Activated CD8-positive, alpha-beta T cell treated with anti-CD3 and anti-CD28 coated beads for 36 hours (primary cell): ENCODE measurements at regions not wholly inside any gene's neighbourhood (a gene's known extent, or its start where the extent isn't known, plus 50 kb on each side); places are given as distances from the start of the nearest gene placed in this dataset.

Experiments
- ATAC-seq: fragments of 200-7000 bp; cut with Tn5 transposase; one replicate; pipeline ENCODE4 v1.10.0; 2021; ENCODE audit warnings: mild to moderate bottlenecking, moderate library complexity
- CTCF ChIA-PET: fragments of 350-600 bp; sonication (Branson Sonifier 250); formaldehyde crosslinking; loops from one replicate; lab custom pipeline; 2021; ENCODE audit warnings: antibody characterized with exemption; lab: Charles Lee
- POLR2A ChIA-PET: fragments of 350-600 bp; sonication (Branson Sonifier 250); formaldehyde crosslinking; loops from one replicate; lab custom pipeline; 2021; ENCODE audit warnings: antibody characterized with exemption; lab: Charles Lee
- DNase-seq: peaks from one replicate; pipeline ENCODE4 v3.0.0-alpha.2; 2020
- H3K27ac Mint-ChIP-seq: one replicate; pipeline ENCODE4 v1.8.0; 2021; ENCODE audit warnings: mild to moderate bottlenecking, mixed read lengths
- H3K27me3 Mint-ChIP-seq: one replicate; pipeline ENCODE4 v1.8.0; 2021; ENCODE audit warnings: mixed read lengths
- H3K36me3 Mint-ChIP-seq: one replicate; pipeline ENCODE4 v1.8.0; 2021; ENCODE audit warnings: low read depth, mixed read lengths
- H3K4me1 Mint-ChIP-seq: one replicate; pipeline ENCODE4 v1.8.0; 2021; ENCODE audit warnings: low read depth, mixed read lengths
- H3K4me3 Mint-ChIP-seq: one replicate; pipeline ENCODE4 v1.8.0; 2021; ENCODE audit warnings: mild to moderate bottlenecking, moderate library complexity, mixed read lengths
- H3K9me3 Mint-ChIP-seq: one replicate; pipeline ENCODE4 v1.8.0; 2021; ENCODE audit warnings: mixed read lengths
- intact Hi-C: fragments of 100-400 bp; cut with micrococcal nuclease; formaldehyde crosslinking; loops from one replicate; pipeline ENCODE4 v1.10.0; 2022
- TF ChIP-seq, protein P1 (sequence below): fragments of 200-600 bp; IDR thresholded peaks from one replicate; pipeline ENCODE4 v1.8.0; 2022; ENCODE audit warnings: antibody characterized with exemption, mild to moderate bottlenecking

DNA sequence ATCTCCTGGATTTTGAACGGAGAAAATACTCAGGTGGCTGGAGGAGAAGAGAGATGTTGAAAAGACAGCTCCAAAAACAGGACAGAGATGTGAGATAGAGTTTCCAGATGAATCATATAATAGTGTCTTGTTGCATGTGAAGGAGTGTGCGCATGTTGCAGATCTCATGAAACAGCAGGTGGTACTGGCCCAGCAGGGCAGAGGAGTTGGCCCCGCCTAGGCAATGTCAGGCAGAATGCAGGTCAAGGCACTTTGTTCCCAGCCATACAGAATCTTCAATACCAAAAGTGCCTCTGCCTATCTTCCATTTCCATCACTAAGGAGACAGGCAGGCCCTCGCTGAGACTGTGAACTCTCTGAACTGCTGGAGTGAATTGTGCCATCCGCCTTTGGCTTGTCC is 63.9 kb upstream of the FAT1 start:
- no peaks in the 10 kb centered on the region for H3K36me3 Mint-ChIP-seq

DNA sequence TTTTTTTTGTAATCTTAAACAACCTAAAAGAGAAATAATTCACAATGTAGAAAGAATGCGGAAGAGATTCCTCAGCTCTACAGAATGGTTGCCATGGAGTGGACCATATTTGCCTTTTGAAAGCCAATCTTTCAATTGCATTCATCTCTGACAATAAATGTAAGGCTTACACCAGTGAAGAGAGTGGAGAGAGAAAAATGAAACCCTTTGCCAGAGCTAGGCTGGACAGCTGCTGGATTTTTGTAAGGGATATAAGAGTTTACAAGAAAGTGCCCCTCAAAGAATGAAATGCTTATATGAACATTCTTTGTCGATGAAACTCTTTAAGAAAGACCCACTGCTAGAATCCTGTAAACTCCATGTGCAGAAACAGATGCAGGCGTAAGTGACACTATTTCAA is 66.0 kb upstream of the FAT1 start:
- intact Hi-C loops = no loop called here
- H3K9me3 Mint-ChIP-seq = no peaks in the 10 kb centered on the region
- no peak overlapping the region for H3K4me3 Mint-ChIP-seq
- H3K36me3 Mint-ChIP-seq = no peaks in the 10 kb centered on the region
- H3K27me3 Mint-ChIP-seq = no peaks in the 10 kb centered on the region
- no peak overlapping the region for H3K27ac Mint-ChIP-seq
- ATAC-seq (no peak), DNase-seq (no peak)
- TF ChIP-seq, protein P1, sequence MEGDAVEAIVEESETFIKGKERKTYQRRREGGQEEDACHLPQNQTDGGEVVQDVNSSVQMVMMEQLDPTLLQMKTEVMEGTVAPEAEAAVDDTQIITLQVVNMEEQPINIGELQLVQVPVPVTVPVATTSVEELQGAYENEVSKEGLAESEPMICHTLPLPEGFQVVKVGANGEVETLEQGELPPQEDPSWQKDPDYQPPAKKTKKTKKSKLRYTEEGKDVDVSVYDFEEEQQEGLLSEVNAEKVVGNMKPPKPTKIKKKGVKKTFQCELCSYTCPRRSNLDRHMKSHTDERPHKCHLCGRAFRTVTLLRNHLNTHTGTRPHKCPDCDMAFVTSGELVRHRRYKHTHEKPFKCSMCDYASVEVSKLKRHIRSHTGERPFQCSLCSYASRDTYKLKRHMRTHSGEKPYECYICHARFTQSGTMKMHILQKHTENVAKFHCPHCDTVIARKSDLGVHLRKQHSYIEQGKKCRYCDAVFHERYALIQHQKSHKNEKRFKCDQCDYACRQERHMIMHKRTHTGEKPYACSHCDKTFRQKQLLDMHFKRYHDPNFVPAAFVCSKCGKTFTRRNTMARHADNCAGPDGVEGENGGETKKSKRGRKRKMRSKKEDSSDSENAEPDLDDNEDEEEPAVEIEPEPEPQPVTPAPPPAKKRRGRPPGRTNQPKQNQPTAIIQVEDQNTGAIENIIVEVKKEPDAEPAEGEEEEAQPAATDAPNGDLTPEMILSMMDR = no peak
- H3K4me1 Mint-ChIP-seq = no peaks in the 10 kb centered on the region
- CTCF ChIA-PET = no interaction called here
- POLR2A ChIA-PET = no interaction called here

More for the DNA sequence above, 63.9 kb upstream of the FAT1 start:
- no peak for DNase-seq
- Mint-ChIP-seq H3K27ac (no peak overlapping the region), H3K4me1 (no peaks in the 10 kb centered on the region), H3K27me3 (no peaks in the 10 kb centered on the region), H3K4me3 (no peak overlapping the region), H3K9me3 (no peaks in the 10 kb centered on the region)
- CTCF ChIA-PET = no interaction called here
- ATAC-seq = no peak
- TF ChIP-seq, protein P1 = no peak
- intact Hi-C loops = no loop called here
- POLR2A ChIA-PET = no interaction called here

DNA sequence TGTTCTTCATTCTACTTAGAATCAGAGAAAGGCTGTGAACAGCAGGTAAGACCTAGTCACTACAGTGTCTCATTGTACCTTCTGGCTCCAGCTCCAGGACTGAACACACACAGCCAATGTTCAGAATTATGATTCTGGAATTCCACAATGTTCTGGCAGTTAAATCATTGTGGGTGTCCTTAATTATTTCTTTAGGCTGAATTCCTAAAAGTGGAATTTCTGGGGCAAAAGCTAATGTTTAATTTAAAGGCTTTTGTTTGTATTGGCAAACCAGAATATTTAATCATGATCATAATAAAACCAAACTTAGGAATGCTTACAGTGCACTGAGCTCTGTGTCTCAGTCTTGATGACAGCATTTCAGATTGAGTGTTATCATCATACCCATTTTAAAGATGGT is 67.0 kb upstream of the FAT1 start:
- no peak overlapping the region for H3K4me3 Mint-ChIP-seq
- H3K27me3 Mint-ChIP-seq = no peaks in the 10 kb centered on the region
- POLR2A ChIA-PET = no interaction called here
- no peaks in the 10 kb centered on the region for H3K4me1 Mint-ChIP-seq
- H3K27ac Mint-ChIP-seq = no peak overlapping the region
- no peak for DNase-seq
- ATAC-seq = no peak
- no peaks in the 10 kb centered on the region for H3K36me3 Mint-ChIP-seq
- intact Hi-C loops = no loop called here
- H3K9me3 Mint-ChIP-seq = peaks cover 1% of the 10 kb centered on the region
- CTCF ChIA-PET = no interaction called here
- TF ChIP-seq, protein P1 = no peak

DNA sequence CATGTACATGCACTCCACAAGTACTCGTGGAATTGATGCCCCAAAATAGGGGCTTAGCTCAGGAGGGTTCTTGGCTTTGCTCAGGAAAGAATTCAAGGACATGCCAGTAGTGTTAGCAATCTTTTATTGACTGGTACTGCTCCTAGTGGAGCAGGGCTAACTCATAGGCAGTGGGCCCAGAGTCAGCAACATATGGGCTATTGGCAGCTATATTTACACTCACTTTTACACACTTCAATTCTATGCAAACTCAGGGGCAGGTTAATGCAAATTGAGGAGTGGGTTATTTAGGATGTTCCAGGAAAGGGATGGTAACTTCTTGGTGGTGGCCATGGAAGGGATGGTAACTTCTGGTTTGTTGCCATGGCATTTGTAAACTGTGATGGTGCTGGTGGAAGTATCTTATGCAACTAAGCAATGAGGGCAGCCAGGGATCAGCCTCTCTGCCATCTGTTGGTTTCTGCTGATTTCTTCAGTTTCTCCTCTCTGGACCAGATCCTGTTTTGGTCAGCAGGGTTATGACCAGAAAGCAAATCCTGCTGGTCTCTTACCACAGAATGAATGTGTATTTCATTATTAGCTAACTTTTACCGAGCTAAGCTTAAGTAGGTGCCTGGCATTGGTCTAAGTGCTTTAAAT is 69.2 kb upstream of the FAT1 start:
- DNase-seq (no peak), ATAC-seq (no peak)
- ChIA-PET POLR2A (no interaction called here), CTCF (no interaction called here)
- peaks cover 1% of the 10 kb centered on the region for H3K9me3 Mint-ChIP-seq
- no peaks in the 10 kb centered on the region for H3K36me3 Mint-ChIP-seq
- H3K27me3 Mint-ChIP-seq = no peaks in the 10 kb centered on the region
- TF ChIP-seq, protein P1 = no peak
- no peaks in the 10 kb centered on the region for H3K4me1 Mint-ChIP-seq
- intact Hi-C loops = no loop called here
- H3K27ac Mint-ChIP-seq = no peak overlapping the region
- H3K4me3 Mint-ChIP-seq = no peak overlapping the region

DNA sequence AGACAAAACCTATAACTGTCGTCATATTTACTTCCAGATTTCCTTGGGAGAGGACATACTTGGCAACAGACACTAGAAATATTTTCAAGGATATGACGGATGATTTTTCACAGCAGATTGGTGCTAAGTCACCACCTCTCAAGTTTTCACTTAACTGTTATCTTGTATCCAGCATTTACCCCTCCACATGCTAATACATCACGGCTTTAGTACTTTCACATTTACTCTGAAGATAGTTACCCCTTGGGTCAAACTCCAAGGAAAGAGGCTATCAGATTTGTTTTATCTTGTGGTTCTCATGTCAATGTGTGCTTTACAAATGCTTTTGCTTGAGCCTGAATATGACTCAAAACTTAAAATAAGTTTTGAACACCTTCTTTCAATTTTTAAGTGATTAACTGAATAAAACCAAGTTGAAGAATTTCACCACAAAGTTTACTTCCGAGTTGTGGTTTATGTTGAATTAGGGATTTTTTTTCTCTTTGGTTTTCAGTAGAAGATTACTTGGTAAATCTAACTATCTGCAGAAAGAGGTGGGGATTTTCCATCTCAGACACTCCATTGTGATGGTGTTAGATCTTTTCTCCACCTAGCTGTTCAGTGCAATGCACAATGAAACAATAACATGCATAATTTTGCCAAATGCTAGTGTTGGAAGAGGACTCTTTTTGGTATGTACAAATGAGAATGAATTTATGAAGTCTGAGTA is 75.4 kb upstream of the FAT1 start:
- POLR2A ChIA-PET = no interaction called here
- H3K4me1 Mint-ChIP-seq = no peaks in the 10 kb centered on the region
- H3K27me3 Mint-ChIP-seq = no peaks in the 10 kb centered on the region
- H3K9me3 Mint-ChIP-seq = peaks cover 3% of the 10 kb centered on the region
- DNase-seq (no peak), ATAC-seq (no peak)
- no peaks in the 10 kb centered on the region for H3K36me3 Mint-ChIP-seq
- intact Hi-C loops = no loop called here
- TF ChIP-seq, protein P1 = no peak
- no peak overlapping the region for H3K4me3 Mint-ChIP-seq
- CTCF ChIA-PET = no interaction called here
- no peak overlapping the region for H3K27ac Mint-ChIP-seq
